ENCODE measurements at regions not wholly inside any gene's neighbourhood (a gene's known extent, or its start where the extent isn't known, plus 50 kb on each side); places are given as distances from the start of the nearest gene placed in this dataset.

GRCh38 chr3:144084929-144085328 lies 113.3 kb downstream of the DIPK2A start:
- TF ChIP-seq POLR2AphosphoS5 (IDR thresholded peaks at IDR 0.05; ENCODE audit: low read depth, low read length) = no peak
- no peak for TF ChIP-seq POLR2A (IDR thresholded peaks at IDR 0.05; ENCODE audit: low read depth, low read length)
- TF ChIP-seq PAX5 (IDR thresholded peaks at IDR 0.05; ENCODE audit: insufficient read depth, low read length, severe bottlenecking) = no peak

Data from GM12891 (cell line).